ENCODE measurements at regions not wholly inside any gene's neighbourhood (a gene's known extent, or its start where the extent isn't known, plus 50 kb on each side); places are given as distances from the start of the nearest gene placed in this dataset.

GRCh38 chr15:62877276-62877857 lies 165.2 kb upstream of the TPM1 start:
- DNase-seq, result no peak

GRCh38 chr15:62878070-62878469 lies 164.5 kb upstream of the TPM1 start:
- no peak for DNase-seq

GRCh38 chr15:62879770-62880169 lies 162.8 kb upstream of the TPM1 start:
- no peak for DNase-seq

GRCh38 chr15:62880278-62880677 lies 162.3 kb upstream of the TPM1 start:
- DNase-seq, result no peak

- DNase-seq, result no peak
Measured at GRCh38 chr15:62881056-62881455, 161.5 kb upstream of the TPM1 start.

- no peak for DNase-seq
Measured at GRCh38 chr15:62883938-62884479, 158.5 kb upstream of the TPM1 start.

GRCh38 chr15:62886431-62887071 lies 156.0 kb upstream of the TPM1 start:
- DNase-seq, result peak in 5 of 51 donors; percentile 7 to 39 (median 14)

GRCh38 chr15:62887113-62887570 lies 155.4 kb upstream of the TPM1 start:
- no peak for DNase-seq

- no peak for DNase-seq
Measured at GRCh38 chr15:62888623-62889022, 153.9 kb upstream of the TPM1 start.

GRCh38 chr15:62889141-62889661 lies 153.3 kb upstream of the TPM1 start:
- DNase-seq, result no peak

- DNase-seq, result no peak
Measured at GRCh38 chr15:62889734-62890505, 152.6 kb upstream of the TPM1 start.

GRCh38 chr15:62894322-62895085 lies 148.0 kb upstream of the TPM1 start:
- DNase-seq, result no peak

- DNase-seq, result no peak
Measured at GRCh38 chr15:62895139-62895866, 147.2 kb upstream of the TPM1 start.

- DNase-seq, result no peak
Measured at GRCh38 chr15:62895905-62896316, 146.6 kb upstream of the TPM1 start.

- DNase-seq, result no peak
Measured at GRCh38 chr15:62896380-62896866, 146.1 kb upstream of the TPM1 start.

GRCh38 chr15:62896969-62897486 lies 145.5 kb upstream of the TPM1 start:
- peak in 8 of 51 donors; percentile 7 to 32 (median 15) for DNase-seq

- no peak for DNase-seq
Measured at GRCh38 chr15:62897634-62898033, 144.9 kb upstream of the TPM1 start.

GRCh38 chr15:62899090-62899493 lies 143.5 kb upstream of the TPM1 start:
- DNase-seq, result no peak

GRCh38 chr15:62900071-62900802 lies 142.3 kb upstream of the TPM1 start:
- no peak for DNase-seq

Measured in hypothalamus (tissue), 51 donors.